CD4-positive, alpha-beta T cell (primary cell): ENCODE measurements at regions not wholly inside any gene's neighbourhood (a gene's known extent, or its start where the extent isn't known, plus 50 kb on each side); places are given as distances from the start of the nearest gene placed in this dataset.

Experiments used
- ATAC-seq: fragments of 200-7000 bp; cut with Tn5 transposase; one replicate; pipeline ENCODE4 v1.10.0; 2022; ENCODE audit warnings: mild to moderate bottlenecking; ENCODE audit not compliant: poor library complexity
- CTCF ChIA-PET: fragments of 350-600 bp; sonication (Branson Sonifier 250); formaldehyde crosslinking; loops from one replicate; lab custom pipeline; 2021; ENCODE audit warnings: antibody characterized with exemption, inconsistent platforms; lab: Charles Lee
- POLR2A ChIA-PET: fragments of 350-600 bp; sonication (Branson Sonifier 250); formaldehyde crosslinking; loops from one replicate; lab custom pipeline; 2021; ENCODE audit warnings: antibody characterized with exemption, inconsistent platforms; lab: Charles Lee
- DNase-seq, 14 experiments: peaks; one replicate each; pipeline ENCODE4 v3.0.0-alpha.2; 2013 to 2020; ENCODE audit warnings: mixed read lengths in 2 of 14
- H3K27ac ChIP-seq, 2 donors: one replicate each; pipeline versions ENCODE4 v1.5.1 to v1.7.0; 2013; ENCODE audit warnings: low read length in 2 of 2, low read depth in 1 of 2, mild to moderate bottlenecking in 1 of 2
- H3K27me3 ChIP-seq, 2 experiments: 1 replicate in 1 of 2; 2 replicates in 1 of 2; pipeline versions ENCODE4 v1.6.1 to v1.7.0; 2013; ENCODE audit warnings: low read length in 2 of 2, control low read depth in 1 of 2, mild to moderate bottlenecking in 1 of 2, moderate library complexity in 1 of 2; ENCODE audit not compliant: insufficient read depth in 2 of 2, control insufficient read depth in 1 of 2
- H3K36me3 ChIP-seq: one replicate; pipeline ENCODE4 v1.6.1; 2013; ENCODE audit warnings: low read length, control low read depth; ENCODE audit not compliant: insufficient read depth
- H3K4me1 ChIP-seq: one replicate; pipeline ENCODE4 v1.6.1; 2013; ENCODE audit warnings: low read length, control low read depth; ENCODE audit not compliant: insufficient read depth
- H3K4me3 ChIP-seq: one replicate; pipeline ENCODE4 v1.5.1; 2013; ENCODE audit warnings: mild to moderate bottlenecking, low read length, moderate library complexity
- H3K9me3 ChIP-seq, 2 experiments: 1 replicate in 1 of 2; 2 replicates in 1 of 2; pipeline versions ENCODE4 v1.6.1 to v1.7.0; 2013; ENCODE audit warnings: low read length in 2 of 2, mild to moderate bottlenecking in 2 of 2, control low read depth in 1 of 2, moderate library complexity in 1 of 2; ENCODE audit not compliant: control insufficient read depth in 1 of 2, insufficient read depth in 1 of 2
- H3K27ac Mint-ChIP-seq: one replicate; pipeline ENCODE4 v1.8.0; 2020; ENCODE audit warnings: mixed read lengths
- H3K27me3 Mint-ChIP-seq: one replicate; pipeline ENCODE4 v1.8.0; 2021; ENCODE audit warnings: mixed read lengths
- H3K36me3 Mint-ChIP-seq: one replicate; pipeline ENCODE4 v1.8.0; 2021; ENCODE audit warnings: low read depth, mixed read lengths
- H3K4me1 Mint-ChIP-seq: one replicate; pipeline ENCODE4 v1.8.0; 2021; ENCODE audit warnings: low read depth, mixed read lengths
- H3K4me3 Mint-ChIP-seq: one replicate; pipeline ENCODE4 v1.8.0; 2020; ENCODE audit warnings: mild to moderate bottlenecking, mixed read lengths
- H3K9me3 Mint-ChIP-seq: one replicate; pipeline ENCODE4 v1.8.0; 2020; ENCODE audit warnings: mixed read lengths
- intact Hi-C, 2 experiments: fragments of 100-400 bp; cut with DNase I in 1 of 2; cut with micrococcal nuclease in 1 of 2; formaldehyde crosslinking; loops; one replicate each; pipeline versions ENCODE4 v1.15.1 to v1.9.0; 2023 to 2025; cut with DNase I, micrococcal nuclease
- TF ChIP-seq, protein P1 (sequence below): fragments of 200-600 bp; IDR thresholded peaks from one replicate; pipeline ENCODE4 v1.8.0; 2022; ENCODE audit warnings: antibody characterized with exemption, mild to moderate bottlenecking

DNA sequence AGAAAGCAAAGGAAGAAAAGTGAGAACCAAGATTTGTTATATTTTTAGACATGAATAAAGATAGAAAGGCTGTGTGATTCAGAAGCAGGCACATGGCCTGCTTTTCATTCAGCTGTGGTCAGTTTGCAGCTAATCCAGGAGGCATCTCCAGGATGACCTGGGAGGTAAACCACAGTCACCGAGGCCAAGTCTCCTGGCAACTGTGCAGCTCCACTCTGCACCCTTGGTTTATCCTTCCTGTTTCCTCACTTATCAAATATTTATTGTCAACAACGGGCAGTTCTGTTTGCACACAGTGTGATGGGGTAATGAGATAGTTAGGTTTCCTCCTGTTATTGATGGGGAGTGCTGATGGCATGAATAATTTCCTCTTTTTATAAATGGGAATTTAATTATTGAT is 243.0 kb downstream of the PSAT1 start:
- H3K4me1 Mint-ChIP-seq, result no peaks in the 10 kb centered on the region
- intact Hi-C loops, result no loop called here

DNA sequence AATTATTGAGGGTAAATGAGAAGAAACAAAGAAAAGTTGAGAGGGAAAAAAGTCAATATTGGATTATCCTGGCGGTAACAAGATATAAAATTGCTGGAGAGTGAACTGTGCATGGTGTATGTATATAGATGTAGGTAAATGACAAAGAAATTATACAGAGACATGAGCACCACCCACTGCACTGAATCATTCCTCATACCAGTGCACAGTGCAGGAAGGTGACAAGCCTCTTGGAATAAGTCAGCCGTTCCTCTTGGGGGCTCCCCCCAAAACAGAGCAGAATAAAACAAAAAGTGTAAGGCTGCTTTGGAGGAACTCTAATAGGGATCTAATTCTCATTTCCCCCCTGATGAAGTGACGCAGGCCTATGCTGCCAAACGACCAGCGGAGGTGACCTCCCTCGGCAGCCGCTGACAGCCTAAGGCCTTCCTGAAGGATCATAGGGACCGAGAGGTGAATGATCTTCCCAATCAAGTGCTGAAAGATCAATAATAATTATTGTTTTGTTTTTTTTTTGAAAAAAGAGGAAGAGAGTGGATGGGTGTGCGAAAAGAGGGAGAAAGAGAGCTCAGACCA is 245.0 kb downstream of the PSAT1 start:
- ChIA-PET CTCF (no interaction called here), POLR2A (no interaction called here)
- Histone ChIP-seq H3K27ac (no peak overlapping the region), H3K4me1 (no peaks in the 10 kb centered on the region), H3K4me3 (no peak overlapping the region), H3K9me3 (no peaks in the 10 kb centered on the region), H3K27me3 (no peaks in the 10 kb centered on the region), H3K36me3 (no peaks in the 10 kb centered on the region)
- intact Hi-C loops, result no loop called here
- ATAC-seq (no peak), DNase-seq (no peak)
- no peak overlapping the region for H3K4me3 Mint-ChIP-seq
- no peaks in the 10 kb centered on the region for H3K36me3 Mint-ChIP-seq
- no peaks in the 10 kb centered on the region for H3K4me1 Mint-ChIP-seq
- no peaks in the 10 kb centered on the region for H3K9me3 Mint-ChIP-seq
- H3K27ac Mint-ChIP-seq, result no peak overlapping the region
- TF ChIP-seq, protein P1, sequence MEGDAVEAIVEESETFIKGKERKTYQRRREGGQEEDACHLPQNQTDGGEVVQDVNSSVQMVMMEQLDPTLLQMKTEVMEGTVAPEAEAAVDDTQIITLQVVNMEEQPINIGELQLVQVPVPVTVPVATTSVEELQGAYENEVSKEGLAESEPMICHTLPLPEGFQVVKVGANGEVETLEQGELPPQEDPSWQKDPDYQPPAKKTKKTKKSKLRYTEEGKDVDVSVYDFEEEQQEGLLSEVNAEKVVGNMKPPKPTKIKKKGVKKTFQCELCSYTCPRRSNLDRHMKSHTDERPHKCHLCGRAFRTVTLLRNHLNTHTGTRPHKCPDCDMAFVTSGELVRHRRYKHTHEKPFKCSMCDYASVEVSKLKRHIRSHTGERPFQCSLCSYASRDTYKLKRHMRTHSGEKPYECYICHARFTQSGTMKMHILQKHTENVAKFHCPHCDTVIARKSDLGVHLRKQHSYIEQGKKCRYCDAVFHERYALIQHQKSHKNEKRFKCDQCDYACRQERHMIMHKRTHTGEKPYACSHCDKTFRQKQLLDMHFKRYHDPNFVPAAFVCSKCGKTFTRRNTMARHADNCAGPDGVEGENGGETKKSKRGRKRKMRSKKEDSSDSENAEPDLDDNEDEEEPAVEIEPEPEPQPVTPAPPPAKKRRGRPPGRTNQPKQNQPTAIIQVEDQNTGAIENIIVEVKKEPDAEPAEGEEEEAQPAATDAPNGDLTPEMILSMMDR, result no peak
- peaks cover 5% of the 10 kb centered on the region for H3K27me3 Mint-ChIP-seq

More for the DNA sequence above, 243.0 kb downstream of the PSAT1 start:
- H3K27ac ChIP-seq, result no peak overlapping the region
- no peak for ATAC-seq
- H3K27me3 ChIP-seq, result no peaks in the 10 kb centered on the region
- H3K4me3 Mint-ChIP-seq, result no peak overlapping the region
- H3K36me3 ChIP-seq, result no peaks in the 10 kb centered on the region
- ChIA-PET CTCF (no interaction called here), POLR2A (no interaction called here)
- no peak overlapping the region for H3K27ac Mint-ChIP-seq
- H3K36me3 Mint-ChIP-seq, result no peaks in the 10 kb centered on the region
- no peaks in the 10 kb centered on the region for H3K9me3 ChIP-seq
- H3K9me3 Mint-ChIP-seq, result no peaks in the 10 kb centered on the region
- no peak for DNase-seq
- no peaks in the 10 kb centered on the region for H3K4me1 ChIP-seq
- H3K27me3 Mint-ChIP-seq, result peaks cover 5% of the 10 kb centered on the region
- TF ChIP-seq, protein P1, result no peak
- H3K4me3 ChIP-seq, result no peak overlapping the region

DNA sequence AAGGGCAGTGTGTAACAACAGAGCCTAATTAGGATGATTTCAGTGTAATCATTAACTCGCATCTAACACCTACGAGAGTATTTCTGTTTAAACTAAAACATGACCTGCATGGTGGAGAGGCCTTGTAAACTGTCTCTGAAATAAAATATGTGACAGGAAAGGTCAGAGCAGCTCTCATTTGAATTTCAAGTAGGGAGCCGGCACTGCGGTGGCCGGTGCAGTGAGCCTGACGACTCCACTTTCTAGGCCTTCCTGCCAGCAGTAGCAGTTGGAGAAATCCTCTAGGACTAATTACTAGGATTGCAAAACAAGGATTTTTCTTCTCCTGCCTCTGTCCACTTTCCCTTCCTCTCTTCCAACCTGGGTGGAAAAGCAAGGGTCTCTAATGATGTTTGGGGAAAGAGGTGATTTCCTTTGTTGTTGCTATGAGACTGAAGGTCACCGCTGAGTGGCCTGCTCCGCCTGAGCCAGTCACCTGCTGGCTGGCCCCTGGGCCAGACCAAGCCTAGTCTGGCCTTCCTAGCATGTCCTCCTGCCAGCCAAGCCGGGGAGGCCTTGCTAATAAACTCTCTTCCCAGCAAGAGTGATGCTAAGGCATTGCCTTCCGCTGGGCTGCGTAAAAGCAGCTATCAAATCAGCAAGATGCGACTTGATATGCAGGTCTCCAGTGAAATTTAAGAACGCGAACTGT is 245.7 kb downstream of the PSAT1 start:
- no peak for ATAC-seq
- Histone ChIP-seq H3K4me1 (no peaks in the 10 kb centered on the region), H3K36me3 (no peaks in the 10 kb centered on the region), H3K4me3 (no peak overlapping the region), H3K27ac (no peak overlapping the region), H3K27me3 (no peaks in the 10 kb centered on the region), H3K9me3 (no peaks in the 10 kb centered on the region)
- intact Hi-C loops, result no loop called here
- Mint-ChIP-seq H3K4me1 (no peaks in the 10 kb centered on the region), H3K27ac (no peak overlapping the region), H3K4me3 (no peak overlapping the region), H3K27me3 (peaks cover 5% of the 10 kb centered on the region), H3K36me3 (no peaks in the 10 kb centered on the region), H3K9me3 (no peaks in the 10 kb centered on the region)
- ChIA-PET CTCF (no interaction called here), POLR2A (no interaction called here)
- TF ChIP-seq, protein P1, result no peak
- DNase-seq, result no peak
